SK-N-SH treated with all-trans-retinoic acid at 6 μM for 48 hours (cell line): ENCODE measurements at regions not wholly inside any gene's neighbourhood (a gene's known extent, or its start where the extent isn't known, plus 50 kb on each side); places are given as distances from the start of the nearest gene placed in this dataset.

Experiments used
- ATAC-seq: fragments of 200-7000 bp; cut with Tn5 transposase; 3 replicates; pipeline ENCODE4 v1.9.1; 2020; ENCODE audit warnings: mild to moderate bottlenecking, moderate library complexity
- ARNTL ChIP-seq: fragments of 450-650 bp; formaldehyde crosslinking; IDR thresholded peaks from 2 replicates; pipeline ENCODE4 v1.5.0; 2020; ENCODE audit warnings: low read depth, mild to moderate bottlenecking, moderate library complexity, borderline replicate concordance
- BACH2 ChIP-seq: fragments of 250-450 bp; sonication (Bioruptor Pico); IDR thresholded peaks from 2 replicates; pipeline ENCODE4 v1.9.0; 2021; ENCODE audit warnings: mild to moderate bottlenecking, borderline replicate concordance
- CSDC2 ChIP-seq: fragments of 250-450 bp; sonication (Bioruptor Pico); IDR thresholded peaks from 2 replicates; pipeline ENCODE4 v1.5.0; 2020; ENCODE audit warnings: mild to moderate bottlenecking, moderate library complexity
- ESRRG ChIP-seq: fragments of 250-450 bp; sonication (Bioruptor Pico); IDR thresholded peaks from 2 replicates; pipeline ENCODE4 v1.6.1; 2021; ENCODE audit warnings: mild to moderate bottlenecking
- ISL1 ChIP-seq: fragments of 250-450 bp; sonication (Bioruptor Pico); IDR thresholded peaks from 2 replicates; pipeline ENCODE4 v2.1.2; 2022; ENCODE audit warnings: mild to moderate bottlenecking, moderate library complexity
- OSR1 ChIP-seq: fragments of 250-450 bp; sonication (Bioruptor Pico); IDR thresholded peaks from 2 replicates; pipeline ENCODE4 v1.8.0; 2022; ENCODE audit warnings: moderate library complexity, mild to moderate bottlenecking, inconsistent platforms
- PPARA ChIP-seq: fragments of 250-450 bp; sonication (Bioruptor Pico); IDR thresholded peaks from 2 replicates; pipeline ENCODE4 v1.5.0; 2020; ENCODE audit warnings: mild to moderate bottlenecking, borderline replicate concordance
- RARB ChIP-seq: fragments of 250-450 bp; sonication (Bioruptor Pico); IDR thresholded peaks from 2 replicates; pipeline ENCODE4 v1.8.0; 2021; ENCODE audit warnings: mild to moderate bottlenecking, moderate library complexity
- SNAI2 ChIP-seq: fragments of 250-450 bp; sonication (Bioruptor Pico); IDR thresholded peaks from 2 replicates; pipeline ENCODE4 v1.5.0; 2020; ENCODE audit warnings: mild to moderate bottlenecking, moderate library complexity
- ZFP3 ChIP-seq: fragments of 250-450 bp; sonication (Bioruptor Pico); IDR thresholded peaks from 2 replicates; pipeline ENCODE4 v1.5.0; 2020; ENCODE audit warnings: mild to moderate bottlenecking, moderate library complexity
- ZFP30 ChIP-seq: fragments of 450-650 bp; formaldehyde crosslinking; IDR thresholded peaks from 2 replicates; pipeline ENCODE4 v1.5.0; 2022; ENCODE audit warnings: mild to moderate bottlenecking, moderate library complexity
- TF ChIP-seq, protein P1 (sequence below): fragments of 250-450 bp; sonication (Bioruptor Pico); IDR thresholded peaks from 2 replicates; pipeline ENCODE4 v1.8.0; 2021; ENCODE audit warnings: low read depth, mild to moderate bottlenecking, moderate library complexity, borderline replicate concordance
- TF ChIP-seq, protein P2 (sequence below): fragments of 250-450 bp; sonication (Bioruptor Pico); IDR thresholded peaks from 2 replicates; pipeline ENCODE4 v1.5.1; 2020; ENCODE audit warnings: low read depth, mild to moderate bottlenecking, moderate library complexity
- TF ChIP-seq, protein P3 (sequence below): fragments of 250-450 bp; sonication (Bioruptor Pico); IDR thresholded peaks from 2 replicates; pipeline ENCODE4 v1.5.0; 2020; ENCODE audit warnings: mild to moderate bottlenecking, moderate library complexity
- TF ChIP-seq, protein P4 (sequence below): fragments of 250-450 bp; sonication (Bioruptor Pico); IDR thresholded peaks from 2 replicates; pipeline ENCODE4 v1.5.1; 2021; ENCODE audit warnings: mild to moderate bottlenecking, moderate library complexity

DNA sequence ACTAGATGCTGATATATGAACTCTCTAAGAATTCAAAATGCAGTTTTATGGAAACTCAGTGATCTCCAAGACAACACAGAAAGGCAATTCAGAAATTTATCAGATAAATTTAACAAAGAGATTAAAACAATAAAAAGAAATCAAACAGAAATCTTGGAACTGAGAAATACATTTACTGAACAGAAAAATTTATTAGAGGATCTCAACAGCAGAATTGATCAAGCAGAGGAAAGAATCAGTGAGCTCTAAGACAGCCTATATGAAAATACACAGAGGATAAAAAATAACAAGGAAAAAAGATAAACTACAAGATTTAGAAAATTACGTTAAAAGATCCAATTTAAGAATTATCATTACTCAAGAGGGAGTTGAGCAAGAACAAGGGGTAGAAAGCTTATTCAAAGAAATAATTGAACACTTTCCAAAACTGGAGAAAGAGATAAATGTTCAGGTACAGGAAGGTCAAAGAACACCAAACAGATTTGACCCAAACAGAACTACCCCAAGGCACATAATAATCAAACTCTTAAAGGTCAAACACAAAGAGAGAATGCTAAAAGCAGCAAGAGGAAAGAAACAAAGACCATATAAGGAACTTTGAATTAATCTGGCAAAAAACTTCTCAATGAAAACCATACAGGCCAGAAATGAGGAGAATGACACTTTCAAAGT, 103.1 kb downstream of the APIP start:
- TF ChIP-seq SNAI2 (no peak), ZFP3 (CRISPR knock-in tag) (no peak), RARB (CRISPR knock-in tag) (no peak), CSDC2 (CRISPR knock-in tag) (no peak), ISL1 (CRISPR knock-in tag) (no peak), ARNTL (CRISPR knock-in tag) (no peak), ESRRG (CRISPR knock-in tag) (no peak), BACH2 (CRISPR knock-in tag) (no peak), PPARA (CRISPR knock-in tag) (no peak)
- TF ChIP-seq, protein P1, sequence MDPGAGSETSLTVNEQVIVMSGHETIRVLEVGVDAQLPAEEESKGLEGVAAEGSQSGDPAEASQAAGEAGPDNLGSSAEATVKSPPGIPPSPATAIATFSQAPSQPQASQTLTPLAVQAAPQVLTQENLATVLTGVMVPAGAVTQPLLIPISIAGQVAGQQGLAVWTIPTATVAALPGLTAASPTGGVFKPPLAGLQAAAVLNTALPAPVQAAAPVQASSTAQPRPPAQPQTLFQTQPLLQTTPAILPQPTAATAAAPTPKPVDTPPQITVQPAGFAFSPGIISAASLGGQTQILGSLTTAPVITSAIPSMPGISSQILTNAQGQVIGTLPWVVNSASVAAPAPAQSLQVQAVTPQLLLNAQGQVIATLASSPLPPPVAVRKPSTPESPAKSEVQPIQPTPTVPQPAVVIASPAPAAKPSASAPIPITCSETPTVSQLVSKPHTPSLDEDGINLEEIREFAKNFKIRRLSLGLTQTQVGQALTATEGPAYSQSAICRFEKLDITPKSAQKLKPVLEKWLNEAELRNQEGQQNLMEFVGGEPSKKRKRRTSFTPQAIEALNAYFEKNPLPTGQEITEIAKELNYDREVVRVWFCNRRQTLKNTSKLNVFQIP (CRISPR knock-in tag), result no peak
- TF ChIP-seq, protein P2, sequence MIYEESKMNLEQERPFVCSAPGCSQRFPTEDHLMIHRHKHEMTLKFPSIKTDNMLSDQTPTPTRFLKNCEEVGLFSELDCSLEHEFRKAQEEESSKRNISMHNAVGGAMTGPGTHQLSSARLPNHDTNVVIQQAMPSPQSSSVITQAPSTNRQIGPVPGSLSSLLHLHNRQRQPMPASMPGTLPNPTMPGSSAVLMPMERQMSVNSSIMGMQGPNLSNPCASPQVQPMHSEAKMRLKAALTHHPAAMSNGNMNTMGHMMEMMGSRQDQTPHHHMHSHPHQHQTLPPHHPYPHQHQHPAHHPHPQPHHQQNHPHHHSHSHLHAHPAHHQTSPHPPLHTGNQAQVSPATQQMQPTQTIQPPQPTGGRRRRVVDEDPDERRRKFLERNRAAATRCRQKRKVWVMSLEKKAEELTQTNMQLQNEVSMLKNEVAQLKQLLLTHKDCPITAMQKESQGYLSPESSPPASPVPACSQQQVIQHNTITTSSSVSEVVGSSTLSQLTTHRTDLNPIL (CRISPR knock-in tag), result no peak
- TF ChIP-seq, protein P3, sequence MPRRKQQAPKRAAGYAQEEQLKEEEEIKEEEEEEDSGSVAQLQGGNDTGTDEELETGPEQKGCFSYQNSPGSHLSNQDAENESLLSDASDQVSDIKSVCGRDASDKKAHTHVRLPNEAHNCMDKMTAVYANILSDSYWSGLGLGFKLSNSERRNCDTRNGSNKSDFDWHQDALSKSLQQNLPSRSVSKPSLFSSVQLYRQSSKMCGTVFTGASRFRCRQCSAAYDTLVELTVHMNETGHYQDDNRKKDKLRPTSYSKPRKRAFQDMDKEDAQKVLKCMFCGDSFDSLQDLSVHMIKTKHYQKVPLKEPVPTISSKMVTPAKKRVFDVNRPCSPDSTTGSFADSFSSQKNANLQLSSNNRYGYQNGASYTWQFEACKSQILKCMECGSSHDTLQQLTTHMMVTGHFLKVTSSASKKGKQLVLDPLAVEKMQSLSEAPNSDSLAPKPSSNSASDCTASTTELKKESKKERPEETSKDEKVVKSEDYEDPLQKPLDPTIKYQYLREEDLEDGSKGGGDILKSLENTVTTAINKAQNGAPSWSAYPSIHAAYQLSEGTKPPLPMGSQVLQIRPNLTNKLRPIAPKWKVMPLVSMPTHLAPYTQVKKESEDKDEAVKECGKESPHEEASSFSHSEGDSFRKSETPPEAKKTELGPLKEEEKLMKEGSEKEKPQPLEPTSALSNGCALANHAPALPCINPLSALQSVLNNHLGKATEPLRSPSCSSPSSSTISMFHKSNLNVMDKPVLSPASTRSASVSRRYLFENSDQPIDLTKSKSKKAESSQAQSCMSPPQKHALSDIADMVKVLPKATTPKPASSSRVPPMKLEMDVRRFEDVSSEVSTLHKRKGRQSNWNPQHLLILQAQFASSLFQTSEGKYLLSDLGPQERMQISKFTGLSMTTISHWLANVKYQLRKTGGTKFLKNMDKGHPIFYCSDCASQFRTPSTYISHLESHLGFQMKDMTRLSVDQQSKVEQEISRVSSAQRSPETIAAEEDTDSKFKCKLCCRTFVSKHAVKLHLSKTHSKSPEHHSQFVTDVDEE, result no peak
- no peak for ATAC-seq

DNA sequence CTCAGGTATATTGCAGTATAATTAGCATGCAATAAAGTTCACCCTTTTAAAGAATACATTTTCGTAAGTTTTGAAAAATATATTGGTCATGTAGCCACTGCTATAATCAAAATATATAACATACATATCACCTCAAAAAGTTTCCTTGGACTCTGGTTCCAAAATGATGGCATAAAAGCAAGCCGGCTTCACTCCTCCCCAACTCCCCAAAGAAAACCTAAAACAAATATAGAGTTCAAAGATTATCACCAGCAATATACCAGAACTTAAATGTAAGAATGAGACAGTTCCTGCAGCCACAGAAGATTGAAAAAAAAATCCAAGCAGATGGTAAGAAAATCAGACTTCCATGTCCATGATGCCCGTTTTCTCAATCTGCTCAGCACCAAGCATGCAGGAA, 104.3 kb downstream of the APIP start:
- TF ChIP-seq ESRRG (CRISPR knock-in tag), result no peak
- no peak for TF ChIP-seq ISL1 (CRISPR knock-in tag)
- TF ChIP-seq, protein P2 (CRISPR knock-in tag), result no peak
- ATAC-seq, result no peak

DNA sequence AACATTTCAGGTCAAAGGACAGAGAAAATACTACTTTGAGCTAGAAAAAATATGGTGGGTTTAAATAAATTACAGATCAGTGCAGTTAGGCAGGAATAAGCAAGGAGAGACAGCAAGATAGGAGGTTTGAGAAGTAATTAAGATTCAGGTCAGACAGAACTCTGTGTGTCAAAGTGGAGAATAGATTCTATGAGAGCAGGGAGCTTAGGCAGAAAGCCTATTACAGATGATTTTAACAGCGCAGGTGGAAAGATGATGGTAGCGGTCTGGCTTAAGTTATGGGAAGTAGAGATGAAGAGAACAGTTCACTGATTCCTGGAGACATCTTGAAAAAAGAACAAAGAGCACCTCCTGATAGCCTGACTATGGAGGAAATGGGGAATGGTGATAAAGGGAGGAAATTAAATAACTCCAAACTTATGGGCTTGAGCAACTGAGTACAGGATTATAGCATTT, 106.0 kb downstream of the APIP start:
- ATAC-seq, result no peak

More for the DNA sequence above, 106.0 kb downstream of the APIP start:
- no peak for TF ChIP-seq ISL1 (CRISPR knock-in tag)
- TF ChIP-seq ESRRG (CRISPR knock-in tag), result no peak
- TF ChIP-seq OSR1 (CRISPR knock-in tag), result no peak
- TF ChIP-seq CSDC2 (CRISPR knock-in tag), result no peak
- TF ChIP-seq RARB (CRISPR knock-in tag), result no peak
- TF ChIP-seq, protein P3, result no peak
- TF ChIP-seq, protein P4, sequence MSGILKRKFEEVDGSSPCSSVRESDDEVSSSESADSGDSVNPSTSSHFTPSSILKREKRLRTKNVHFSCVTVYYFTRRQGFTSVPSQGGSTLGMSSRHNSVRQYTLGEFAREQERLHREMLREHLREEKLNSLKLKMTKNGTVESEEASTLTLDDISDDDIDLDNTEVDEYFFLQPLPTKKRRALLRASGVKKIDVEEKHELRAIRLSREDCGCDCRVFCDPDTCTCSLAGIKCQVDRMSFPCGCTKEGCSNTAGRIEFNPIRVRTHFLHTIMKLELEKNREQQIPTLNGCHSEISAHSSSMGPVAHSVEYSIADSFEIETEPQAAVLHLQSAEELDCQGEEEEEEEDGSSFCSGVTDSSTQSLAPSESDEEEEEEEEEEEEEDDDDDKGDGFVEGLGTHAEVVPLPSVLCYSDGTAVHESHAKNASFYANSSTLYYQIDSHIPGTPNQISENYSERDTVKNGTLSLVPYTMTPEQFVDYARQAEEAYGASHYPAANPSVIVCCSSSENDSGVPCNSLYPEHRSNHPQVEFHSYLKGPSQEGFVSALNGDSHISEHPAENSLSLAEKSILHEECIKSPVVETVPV (CRISPR knock-in tag), result no peak
- TF ChIP-seq ZFP30 (CRISPR knock-in tag), result no peak
- TF ChIP-seq ARNTL (CRISPR knock-in tag), result no peak
